ENCODE measurements at regions not wholly inside any gene's neighbourhood (a gene's known extent, or its start where the extent isn't known, plus 50 kb on each side); places are given as distances from the start of the nearest gene placed in this dataset.

DNA sequence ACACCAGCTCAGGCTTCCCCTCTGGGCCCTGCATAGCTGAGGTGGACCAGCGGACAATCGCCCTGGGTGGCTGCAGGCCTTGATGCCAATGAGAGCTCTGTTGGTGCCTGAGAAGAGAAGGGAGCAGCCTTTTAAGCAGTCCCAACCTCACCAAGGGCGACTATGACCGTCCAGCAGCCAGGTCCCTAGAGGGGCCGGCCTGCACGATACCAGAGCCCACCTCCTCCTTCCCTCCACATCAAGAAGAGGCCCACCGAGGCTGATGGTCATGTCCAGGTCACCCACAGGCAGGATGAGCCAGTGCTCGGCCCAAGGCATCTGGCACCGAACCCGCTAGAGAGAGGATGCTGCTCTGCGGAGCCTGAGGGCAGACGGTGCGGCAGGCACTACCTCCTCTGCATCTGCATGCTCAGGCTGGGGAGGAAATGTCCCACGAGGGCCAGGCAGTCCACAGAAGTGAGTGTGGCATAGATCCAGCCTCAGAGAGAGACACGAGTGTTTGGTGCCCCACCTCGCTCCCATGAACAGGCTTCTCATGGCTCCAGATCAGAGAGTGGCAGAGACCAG is 219.4 kb downstream of the TUBA3C start:
- DNase-seq (ENCODE audit: low read depth, low spot score) = no peak
- Histone ChIP-seq H3K9ac (ENCODE audit: insufficient read length) (no peak overlapping the region), H3K4me3 (no peak overlapping the region), H3K36me3 (ENCODE audit: insufficient read depth, low read length) (no peaks in the 10 kb centered on the region), H3K27ac (no peak overlapping the region), H3K9me3 (ENCODE audit: low read depth, low read length) (no peaks in the 10 kb centered on the region; the same call in 1 of the 2 replicates)
- no peak for TF ChIP-seq EZH2 (IDR thresholded peaks at IDR 0.05)
- no peak for TF ChIP-seq FOXP2 (optimal IDR thresholded peaks at IDR 0.05; ENCODE audit: control extremely low read depth, extremely low read length, insufficient read depth)
- TF ChIP-seq POLR2AphosphoS5 (IDR thresholded peaks at IDR 0.05; ENCODE audit: borderline replicate concordance, low read depth, low read length) = no peak

DNA sequence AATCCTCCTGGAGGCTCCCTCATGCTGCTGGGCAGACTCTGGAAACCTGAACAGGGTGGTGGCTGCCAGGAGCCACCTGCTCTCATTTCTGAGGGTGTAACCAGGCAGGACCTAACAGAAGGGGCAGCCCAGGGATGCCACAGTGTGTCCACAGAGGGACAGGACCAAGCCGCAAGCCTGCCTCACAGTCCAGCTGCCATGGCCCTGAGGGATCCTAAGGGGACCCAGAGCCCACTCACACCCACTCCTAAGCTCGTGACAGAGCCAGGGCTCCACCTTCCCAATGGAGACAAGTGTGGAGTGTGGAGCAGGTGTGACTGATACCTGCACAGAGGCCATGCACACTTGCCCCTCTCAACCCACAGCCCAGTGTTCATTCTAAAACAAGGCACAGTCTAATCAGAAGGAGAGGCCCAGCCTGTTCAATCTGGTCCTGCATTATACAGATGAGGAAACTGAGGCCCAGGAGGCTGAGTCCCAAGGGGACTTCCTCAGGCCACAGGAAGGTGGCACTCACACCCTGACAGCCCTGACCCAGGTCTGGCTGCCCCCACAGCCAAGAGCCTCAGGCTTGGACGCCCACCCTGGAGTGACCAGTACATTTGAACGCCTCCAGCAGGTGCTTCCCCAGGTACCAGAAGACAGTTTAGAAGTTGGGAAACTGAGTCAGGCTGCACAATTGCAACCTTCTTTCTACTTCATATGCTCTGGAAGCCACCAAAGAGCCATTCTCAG is 220.1 kb downstream of the TUBA3C start:
- no peak for DNase-seq (ENCODE audit: low read depth, low spot score)
- no peak overlapping the region for H3K9ac ChIP-seq (ENCODE audit: insufficient read length)
- no peak overlapping the region for H3K4me3 ChIP-seq
- H3K9me3 ChIP-seq (ENCODE audit: low read depth, low read length) = no peaks in the 10 kb centered on the region; the same call in 1 of the 2 replicates
- TF ChIP-seq EZH2 (IDR thresholded peaks at IDR 0.05) (no peak), FOXP2 (optimal IDR thresholded peaks at IDR 0.05; ENCODE audit: control extremely low read depth, extremely low read length, insufficient read depth) (no peak), POLR2AphosphoS5 (IDR thresholded peaks at IDR 0.05; ENCODE audit: borderline replicate concordance, low read depth, low read length) (no peak)
- H3K36me3 ChIP-seq (ENCODE audit: insufficient read depth, low read length) = no peaks in the 10 kb centered on the region
- H3K27ac ChIP-seq = no peak overlapping the region

DNA sequence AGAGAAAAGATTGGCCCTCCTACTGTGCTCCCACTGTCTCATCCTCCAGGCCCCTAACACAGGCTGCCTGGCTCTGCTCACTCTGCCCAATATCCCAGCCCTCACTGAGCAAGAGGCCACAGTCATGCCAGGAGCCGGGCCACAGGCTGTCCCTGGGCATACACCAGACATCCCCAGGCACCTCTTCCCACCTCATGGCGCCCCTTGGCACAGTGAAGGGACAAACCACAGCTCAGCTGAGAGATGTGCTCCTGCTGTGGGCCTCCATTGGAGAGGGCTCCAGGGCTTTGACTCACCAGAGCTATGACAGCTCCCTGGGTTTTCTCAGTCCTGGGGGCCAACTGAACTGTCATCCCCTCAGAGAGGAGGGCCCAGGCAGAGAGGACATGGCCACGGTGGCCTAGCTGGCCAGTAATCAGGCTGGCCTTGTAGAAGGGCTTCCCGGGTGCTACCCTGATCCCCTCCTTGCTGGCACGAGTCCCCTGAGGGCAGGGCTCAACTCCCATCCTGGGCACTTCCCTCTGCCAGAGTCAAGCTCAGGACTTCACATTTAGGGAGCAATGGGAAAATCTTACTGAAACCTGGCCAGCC is 220.9 kb downstream of the TUBA3C start:
- H3K9me3 ChIP-seq (ENCODE audit: low read depth, low read length) = no peaks in the 10 kb centered on the region; the same call in 1 of the 2 replicates
- TF ChIP-seq POLR2AphosphoS5 (IDR thresholded peaks at IDR 0.05; ENCODE audit: borderline replicate concordance, low read depth, low read length) = no peak
- no peaks in the 10 kb centered on the region for H3K36me3 ChIP-seq (ENCODE audit: insufficient read depth, low read length)
- H3K27ac ChIP-seq = no peak overlapping the region
- H3K9ac ChIP-seq (ENCODE audit: insufficient read length) = no peak overlapping the region
- H3K4me3 ChIP-seq = no peak overlapping the region
- DNase-seq (ENCODE audit: low read depth, low spot score) = no peak

DNA sequence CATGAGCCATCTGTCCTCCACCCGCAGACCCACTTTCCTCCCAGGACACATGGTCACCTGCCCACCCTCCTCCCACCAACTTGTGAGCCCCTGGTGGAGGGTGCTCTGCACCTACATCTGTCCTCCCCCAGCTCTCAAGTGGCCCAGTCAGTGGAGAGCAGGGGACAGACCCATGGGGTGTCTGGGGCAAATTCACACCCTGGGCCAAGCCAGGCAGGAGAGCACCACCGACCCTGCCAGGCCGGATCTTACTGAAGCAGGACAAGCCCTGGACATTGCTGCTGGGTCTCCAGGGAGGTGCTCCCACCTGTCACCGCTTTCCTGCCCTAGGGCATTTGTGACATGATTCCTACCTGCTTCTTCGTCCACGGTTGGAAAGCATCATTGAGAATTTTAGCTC is 221.6 kb downstream of the TUBA3C start:
- no peak overlapping the region for H3K9ac ChIP-seq (ENCODE audit: insufficient read length)
- no peaks in the 10 kb centered on the region; the same call in 1 of the 2 replicates for H3K9me3 ChIP-seq (ENCODE audit: low read depth, low read length)
- DNase-seq (ENCODE audit: low read depth, low spot score) = no peak
- H3K27ac ChIP-seq = no peak overlapping the region
- H3K36me3 ChIP-seq (ENCODE audit: insufficient read depth, low read length) = no peaks in the 10 kb centered on the region
- H3K4me3 ChIP-seq = no peak overlapping the region
- TF ChIP-seq FOXP2 (optimal IDR thresholded peaks at IDR 0.05; ENCODE audit: control extremely low read depth, extremely low read length, insufficient read depth) (no peak), EZH2 (IDR thresholded peaks at IDR 0.05) (no peak), POLR2AphosphoS5 (IDR thresholded peaks at IDR 0.05; ENCODE audit: borderline replicate concordance, low read depth, low read length) (no peak)

DNA sequence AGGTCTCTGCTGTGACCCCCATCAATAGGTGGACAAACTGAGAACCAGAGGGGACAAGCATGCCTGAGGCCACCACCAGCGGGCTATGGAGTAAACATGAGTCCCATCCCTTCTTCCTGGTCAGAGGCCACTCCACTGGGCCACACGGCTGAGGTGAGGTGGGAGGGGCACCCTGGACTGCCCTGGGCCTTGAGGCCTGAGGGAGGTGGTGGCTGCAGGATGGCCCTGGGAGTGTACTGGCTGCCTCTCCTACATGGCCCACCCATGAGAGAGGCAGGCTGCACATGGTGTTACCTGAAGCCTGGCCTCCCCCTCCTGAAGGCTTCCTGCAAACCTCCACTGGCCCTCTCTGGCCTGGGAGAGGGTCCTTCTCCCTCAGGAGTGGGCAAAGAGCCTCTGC is 222.4 kb downstream of the TUBA3C start:
- Histone ChIP-seq H3K9me3 (ENCODE audit: low read depth, low read length) (no peaks in the 10 kb centered on the region; the same call in 1 of the 2 replicates), H3K27ac (no peak overlapping the region)

GRCh38 chr13:18956473-18957078 is 225.0 kb downstream of the TUBA3C start:
- H3K4me3 ChIP-seq = no peak overlapping the region
- TF ChIP-seq POLR2AphosphoS5 (IDR thresholded peaks at IDR 0.05; ENCODE audit: borderline replicate concordance, low read depth, low read length) (no peak), FOXP2 (optimal IDR thresholded peaks at IDR 0.05; ENCODE audit: control extremely low read depth, extremely low read length, insufficient read depth) (no peak), EZH2 (IDR thresholded peaks at IDR 0.05) (no peak)
- no peak for DNase-seq (ENCODE audit: low read depth, low spot score)
- H3K9me3 ChIP-seq (ENCODE audit: low read depth, low read length) = no peaks in the 10 kb centered on the region; the same call in 1 of the 2 replicates
- no peak overlapping the region for H3K9ac ChIP-seq (ENCODE audit: insufficient read length)
- H3K27ac ChIP-seq = no peak overlapping the region
- H3K36me3 ChIP-seq (ENCODE audit: insufficient read depth, low read length) = no peaks in the 10 kb centered on the region

More for the DNA sequence above, 222.4 kb downstream of the TUBA3C start:
- TF ChIP-seq FOXP2 (optimal IDR thresholded peaks at IDR 0.05; ENCODE audit: control extremely low read depth, extremely low read length, insufficient read depth) (no peak), EZH2 (IDR thresholded peaks at IDR 0.05) (no peak), POLR2AphosphoS5 (IDR thresholded peaks at IDR 0.05; ENCODE audit: borderline replicate concordance, low read depth, low read length) (no peak)
- DNase-seq (ENCODE audit: low read depth, low spot score) = no peak
- no peak overlapping the region for H3K9ac ChIP-seq (ENCODE audit: insufficient read length)
- H3K36me3 ChIP-seq (ENCODE audit: insufficient read depth, low read length) = no peaks in the 10 kb centered on the region
- H3K4me3 ChIP-seq = no peak overlapping the region

GRCh38 chr13:18954254-18954653 is 227.4 kb downstream of the TUBA3C start:
- Histone ChIP-seq H3K27ac (no peak overlapping the region), H3K9ac (ENCODE audit: insufficient read length) (no peak overlapping the region), H3K36me3 (ENCODE audit: insufficient read depth, low read length) (no peaks in the 10 kb centered on the region), H3K9me3 (ENCODE audit: low read depth, low read length) (no peaks in the 10 kb centered on the region; the same call in 1 of the 2 replicates), H3K4me3 (no peak overlapping the region)
- no peak for TF ChIP-seq POLR2AphosphoS5 (IDR thresholded peaks at IDR 0.05; ENCODE audit: borderline replicate concordance, low read depth, low read length)
- TF ChIP-seq EZH2 (IDR thresholded peaks at IDR 0.05) = no peak
- no peak for TF ChIP-seq FOXP2 (optimal IDR thresholded peaks at IDR 0.05; ENCODE audit: control extremely low read depth, extremely low read length, insufficient read depth)
- DNase-seq (ENCODE audit: low read depth, low spot score) = no peak

Measured in SK-N-MC (cell line).